ENCODE measurements at regions not wholly inside any gene's neighbourhood (a gene's known extent, or its start where the extent isn't known, plus 50 kb on each side); places are given as distances from the start of the nearest gene placed in this dataset.
"Not testable (repeated sequence)": the region's sequence is repeated elsewhere in the genome, so short reads cannot be mapped to it uniquely, and the experiment has no call there.

GRCh38 chr11:45754741-45755140, 50.2 kb upstream of the SLC35C1 start:
- ATAC-seq: no peak

GRCh38 chr11:45754261-45754709, 50.7 kb upstream of the SLC35C1 start:
- ATAC-seq: peak; percentile 13

DNA sequence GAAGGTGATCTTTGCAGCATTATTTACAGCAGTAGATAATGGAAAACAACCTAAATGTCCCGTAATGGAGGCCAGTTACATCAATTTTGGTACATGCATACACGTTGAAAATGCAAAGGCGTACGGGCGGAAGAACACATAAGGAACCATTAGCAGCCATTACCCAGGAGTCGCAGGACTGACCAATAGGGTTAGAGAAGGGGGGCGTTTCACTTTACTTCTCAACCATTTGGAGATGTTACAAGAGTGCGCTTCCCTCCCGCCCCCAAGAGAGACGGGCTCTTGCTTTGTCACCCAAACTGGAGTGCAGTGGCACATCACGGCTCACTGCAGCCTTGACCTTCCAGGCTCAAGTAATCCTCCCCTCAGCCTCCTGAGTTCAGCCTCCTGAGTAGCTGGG, 52.8 kb upstream of the SLC35C1 start:
- no peak for ATAC-seq

DNA sequence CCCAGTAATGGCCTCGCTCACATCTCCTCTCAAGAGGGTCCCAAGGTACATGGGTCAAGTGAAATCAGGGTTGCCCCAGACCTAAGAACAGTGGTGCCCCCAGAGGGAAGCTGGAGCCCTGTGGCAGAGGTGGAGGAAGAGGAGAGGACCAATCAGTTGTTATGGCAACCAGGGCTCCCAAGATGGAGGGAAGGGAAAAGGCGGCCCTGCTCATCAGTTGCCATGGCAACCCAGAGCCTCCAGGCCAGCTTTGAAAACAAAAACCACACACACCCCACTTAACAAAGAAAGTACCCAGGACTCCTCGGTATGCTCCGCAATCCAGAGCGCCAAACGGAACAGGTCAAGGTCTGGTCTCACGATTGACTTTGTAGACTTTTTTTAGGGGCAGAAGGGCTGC, 53.5 kb upstream of the SLC35C1 start:
- ATAC-seq: no peak

GRCh38 chr11:45750439-45750838, 54.5 kb upstream of the SLC35C1 start:
- no peak for ATAC-seq

DNA sequence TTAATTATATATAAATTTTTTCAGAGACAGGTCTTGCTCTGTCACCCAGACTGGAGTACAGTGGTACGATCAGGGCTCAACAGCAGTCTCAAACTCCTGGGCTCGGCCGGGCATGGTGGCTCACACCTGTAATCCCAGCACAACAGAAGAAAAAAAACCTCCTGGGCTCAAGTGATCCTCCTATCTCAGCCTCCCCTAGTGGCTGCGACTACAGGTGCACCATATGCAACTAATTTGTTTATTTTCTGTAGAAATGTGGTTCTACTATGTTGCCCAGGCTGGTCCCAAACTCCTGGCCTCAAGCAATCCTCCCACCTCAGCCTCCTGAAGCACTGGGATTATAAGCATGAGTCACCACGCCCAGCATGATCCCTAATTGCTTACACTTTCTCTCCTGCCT, 56.1 kb upstream of the SLC35C1 start:
- ATAC-seq: no peak

GRCh38 chr11:45745065-45745811, 59.7 kb upstream of the SLC35C1 start:
- ATAC-seq: no peak

- ATAC-seq: no peak
These were observed 61.1 kb upstream of the SLC35C1 start for GRCh38 chr11:45743556-45744468.

DNA sequence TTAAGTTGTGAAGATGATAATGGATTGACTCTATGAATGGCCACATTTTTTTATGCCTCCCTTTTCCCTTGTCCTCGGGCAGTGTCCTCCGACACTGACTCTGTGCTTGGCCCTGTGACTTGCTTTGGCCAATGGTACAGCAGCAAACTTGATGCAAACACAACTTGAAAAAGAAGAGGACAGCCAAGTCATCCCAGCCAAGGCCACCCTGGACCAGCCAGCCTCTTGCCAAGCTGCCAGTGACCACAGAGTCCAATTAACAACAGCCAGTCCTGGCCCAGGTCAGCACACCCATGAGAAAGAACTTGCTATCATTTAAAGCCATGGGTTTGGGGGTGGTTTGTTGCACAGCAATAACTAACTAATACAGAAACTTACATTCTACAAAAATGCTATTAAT, 63.4 kb upstream of the SLC35C1 start:
- ATAC-seq: no peak

GRCh38 chr11:45741032-45741431, 63.9 kb upstream of the SLC35C1 start:
- ATAC-seq: no peak

DNA sequence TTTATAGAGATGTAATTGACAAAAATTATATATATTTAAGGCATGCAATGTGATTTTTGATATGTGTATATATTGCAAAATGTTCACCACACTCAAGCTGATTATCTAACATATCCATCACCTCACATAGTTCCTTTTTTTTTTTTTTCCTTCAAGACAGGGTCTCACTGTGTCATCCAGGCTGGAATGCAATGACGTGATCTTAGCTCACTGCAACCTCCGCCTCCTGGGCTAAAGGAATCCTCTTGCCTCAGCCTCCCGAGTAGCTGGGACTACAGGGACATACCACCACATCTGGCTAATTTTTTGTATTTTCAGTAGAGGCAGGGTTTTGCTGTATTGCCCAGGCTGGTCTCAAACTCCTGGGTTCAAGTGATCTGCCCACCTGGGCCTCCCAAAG, 65.1 kb upstream of the SLC35C1 start:
- no peak for ATAC-seq

DNA sequence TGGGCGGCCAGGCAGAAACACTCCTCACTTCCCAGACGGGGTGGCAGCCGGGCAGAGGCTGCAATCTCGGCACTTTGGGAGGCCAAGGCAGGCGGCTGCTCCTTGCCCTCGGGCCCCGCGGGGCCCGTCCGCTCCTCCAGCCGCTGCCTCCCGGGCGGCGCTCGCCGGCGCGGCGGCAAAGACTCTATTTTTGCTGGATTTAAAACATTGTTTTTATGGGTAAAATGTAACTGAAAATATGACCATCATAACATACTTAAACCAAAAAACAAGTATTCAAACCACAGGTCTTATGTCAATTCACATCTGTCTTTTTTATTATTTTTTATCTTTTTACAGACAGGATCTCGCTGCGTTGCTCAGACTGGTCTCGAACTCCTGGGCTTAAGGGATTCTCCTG, 65.9 kb upstream of the SLC35C1 start:
- ATAC-seq: not testable (repeated sequence)

- not testable (repeated sequence) for ATAC-seq
These were observed 66.8 kb upstream of the SLC35C1 start for GRCh38 chr11:45738194-45738593.

DNA sequence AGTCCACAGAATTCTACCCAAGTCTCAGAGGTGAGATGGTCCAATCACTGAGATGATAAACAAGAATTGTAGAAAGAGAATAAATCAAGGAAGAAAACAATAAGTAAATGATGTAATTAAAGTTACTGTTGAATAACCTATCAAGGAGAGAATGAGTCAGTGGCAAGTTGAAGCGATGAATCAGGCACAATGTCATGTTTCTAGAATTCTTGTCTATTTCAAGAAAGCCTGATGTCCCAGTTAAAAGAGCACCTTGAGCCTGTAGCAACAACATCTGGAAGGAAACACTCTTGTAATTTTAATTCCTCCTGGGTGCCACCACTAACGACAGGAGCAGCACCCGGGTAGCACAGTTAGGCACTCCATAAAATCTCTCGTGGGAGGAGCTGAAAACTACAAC, 67.9 kb upstream of the SLC35C1 start:
- peak; percentile 84 for ATAC-seq

DNA sequence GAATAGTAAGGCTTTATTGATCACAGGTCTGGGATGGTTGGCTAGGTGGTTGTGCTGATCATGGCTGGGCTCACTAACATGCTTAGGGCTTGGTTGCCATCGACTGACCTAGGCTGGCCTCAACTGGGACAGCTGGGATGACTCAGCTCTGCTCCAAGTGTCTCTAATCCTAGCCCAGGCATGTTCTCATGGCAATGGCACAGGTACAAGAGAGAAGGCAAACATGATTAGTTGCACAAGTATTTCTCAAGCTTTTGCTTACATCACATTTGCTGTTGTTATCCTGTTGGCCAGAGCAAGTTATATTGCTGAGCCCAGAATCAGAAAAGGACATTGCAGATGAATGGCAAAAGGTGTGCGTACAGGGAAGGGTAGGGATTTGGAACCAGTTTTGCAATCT, 68.5 kb upstream of the SLC35C1 start:
- ATAC-seq: peak; percentile 99

- no peak for ATAC-seq
These were observed 67.8 kb upstream of the CHST1 start for GRCh38 chr11:45733176-45733575.

- no peak for ATAC-seq
These were observed 66.9 kb upstream of the CHST1 start for GRCh38 chr11:45732343-45732742.

DNA sequence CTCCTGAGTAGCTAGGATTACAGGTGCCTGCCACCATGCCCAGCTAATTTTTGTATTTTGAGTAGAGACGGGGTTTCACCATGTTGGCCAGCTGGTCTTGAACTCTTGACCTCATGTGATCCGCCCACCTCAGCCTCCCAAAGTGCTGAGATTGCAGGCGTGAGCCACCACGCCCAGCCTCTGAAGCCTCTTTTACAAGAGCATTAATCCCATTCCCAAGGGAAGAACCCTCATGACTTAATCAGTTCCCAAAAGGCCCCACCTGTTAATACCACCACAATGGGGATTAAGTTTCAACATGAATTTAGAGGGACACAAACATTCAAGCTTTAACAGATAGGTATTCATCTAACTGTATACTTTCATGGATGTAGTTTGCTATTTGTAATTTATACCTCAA, 65.7 kb upstream of the CHST1 start:
- not testable (repeated sequence) for ATAC-seq

- ATAC-seq: peak; percentile 76
These were observed 64.6 kb upstream of the CHST1 start for GRCh38 chr11:45730014-45730413.

DNA sequence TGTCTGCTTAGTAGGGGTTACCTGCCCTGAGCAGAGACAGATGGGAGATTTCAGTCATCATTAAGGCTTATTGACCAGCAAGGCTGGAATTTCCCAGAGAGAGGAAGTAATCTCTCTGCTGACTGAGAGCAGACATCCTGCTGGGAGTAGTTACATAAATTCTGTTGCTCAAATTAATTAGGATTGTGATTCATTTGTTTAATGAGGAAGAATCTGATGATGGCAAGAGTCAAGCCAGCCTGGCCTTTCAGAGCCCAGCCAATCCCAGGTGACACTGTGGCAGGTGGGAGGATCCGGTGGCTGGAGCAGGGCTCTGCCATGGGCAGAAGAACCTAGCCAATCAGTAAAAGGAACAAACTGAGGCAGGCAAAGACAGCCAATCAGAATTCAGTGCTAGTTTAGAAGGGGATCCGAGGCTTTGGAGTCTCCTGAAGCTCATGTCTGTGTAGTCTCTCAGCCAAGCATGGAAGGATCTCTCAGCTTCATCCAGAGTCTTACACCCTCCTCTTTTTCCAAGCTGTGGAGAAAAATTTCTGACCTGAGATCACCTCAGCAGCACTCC, 61.2 kb upstream of the CHST1 start:
- no peak for ATAC-seq

DNA sequence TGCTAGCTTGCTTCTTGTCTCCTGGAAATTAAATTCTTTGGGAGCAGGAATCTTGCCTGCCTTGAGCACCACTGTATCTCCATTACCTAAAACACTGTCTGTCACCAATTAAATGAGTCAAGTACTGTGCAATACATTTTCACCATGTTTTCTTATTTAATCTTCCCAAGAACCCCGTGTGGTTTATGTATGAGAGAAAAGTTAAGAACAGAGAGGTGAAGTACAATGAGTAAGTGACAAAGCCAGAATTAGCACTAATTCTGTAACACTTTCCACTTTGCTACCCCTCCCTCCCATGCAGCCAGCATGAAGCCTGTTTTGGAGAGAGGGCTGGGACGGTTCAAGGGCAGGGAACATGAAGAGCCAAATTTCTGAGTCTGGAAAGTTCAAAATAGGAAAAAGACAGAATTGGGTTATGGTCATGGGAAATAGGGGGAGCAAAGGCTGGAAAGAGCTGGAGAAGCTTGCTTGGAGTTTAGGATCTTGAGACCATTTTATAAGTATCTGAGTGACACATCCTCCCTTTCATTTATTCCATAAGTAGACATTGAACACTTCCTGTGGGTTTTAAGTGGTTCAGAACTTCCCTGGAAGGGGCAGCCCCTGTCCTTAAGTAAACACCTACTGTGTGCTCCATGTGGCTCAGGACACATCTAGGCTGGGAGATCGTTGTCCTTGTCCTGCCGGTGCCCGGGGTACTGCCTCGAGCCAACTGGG, 60.5 kb upstream of the CHST1 start:
- ATAC-seq: no peak

DNA sequence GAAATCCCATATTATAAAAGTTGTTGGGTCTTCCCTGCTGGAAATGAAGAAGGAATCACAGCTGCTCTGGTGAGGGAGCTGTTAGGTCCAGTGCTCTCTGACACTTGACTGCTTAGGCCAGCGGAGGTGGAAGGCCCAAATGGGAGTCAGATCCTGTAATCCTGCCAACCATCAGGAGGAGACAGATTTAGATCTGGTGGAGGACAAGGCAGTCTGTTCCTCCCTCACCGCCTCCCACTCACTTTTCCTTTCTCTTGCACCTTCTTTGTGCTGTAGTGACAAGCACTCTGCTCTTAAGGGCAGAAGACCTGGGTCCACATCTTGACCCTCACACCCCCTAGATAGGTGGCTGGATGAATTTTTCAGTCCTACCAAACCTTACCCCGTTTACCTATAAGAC, 59.7 kb upstream of the CHST1 start:
- no peak for ATAC-seq

GRCh38 chr11:45724153-45724552, 58.7 kb upstream of the CHST1 start:
- no peak for ATAC-seq

Data from esophagus mucosa (tissue), 1 donor.